H1 (cell line): ENCODE measurements at regions not wholly inside any gene's neighbourhood (a gene's known extent, or its start where the extent isn't known, plus 50 kb on each side); places are given as distances from the start of the nearest gene placed in this dataset.

Experiments used
- CTCF ChIA-PET: fragments of 300-600 bp; sonication (Branson Sonifier 250); formaldehyde crosslinking; loops from one replicate; lab custom pipeline; 2021; ENCODE audit not compliant: partially characterized antibody; lab: Charles Lee
- POLR2A ChIA-PET: fragments of 300-600 bp; sonication (Branson Sonifier 250); formaldehyde crosslinking; loops from one replicate; lab custom pipeline; 2021; ENCODE audit warnings: inconsistent platforms; ENCODE audit not compliant: partially characterized antibody; lab: Charles Lee
- DNase-seq, 2 experiments: peaks; one replicate each; pipeline versions ENCODE4 v3.0.0 to v3.0.0-alpha.2; 2010 to 2022; ENCODE audit warnings: low spot score in 2 of 2, low read depth in 1 of 2, mixed read lengths in 1 of 2
- FAIRE-seq: peaks from 2 replicates; lab custom pipeline; 2011; peaks lifted over from hg19 to GRCh38; lab: Jason Lieb, UNC
- H2AFZ ChIP-seq: 2 replicates; pipeline ENCODE4 v1.8.1; 2012; ENCODE audit warnings: low read length, inconsistent platforms
- H2AK5ac ChIP-seq: 2 replicates; pipeline ENCODE4 v1.6.1; 2013; ENCODE audit warnings: low read depth, low read length
- H2BK120ac ChIP-seq: replicated peaks from 2 replicates; pipeline ENCODE3; 2013; ENCODE audit warnings: low read depth, low read length, inconsistent platforms
- H2BK12ac ChIP-seq: 2 replicates; pipeline ENCODE4 v1.6.1; 2013; ENCODE audit warnings: low read depth, low read length
- H2BK15ac ChIP-seq: 2 replicates; pipeline ENCODE4 v1.6.1; 2013; ENCODE audit warnings: low read length
- H2BK20ac ChIP-seq: 2 replicates; pipeline ENCODE4 v1.6.1; 2013; ENCODE audit warnings: low read length
- H2BK5ac ChIP-seq: 2 replicates; pipeline ENCODE4 v1.6.1; 2013; ENCODE audit warnings: low read depth, low read length
- H3K14ac ChIP-seq: 2 replicates; pipeline ENCODE4 v1.6.1; 2013; ENCODE audit warnings: inconsistent platforms; ENCODE audit not compliant: insufficient read length
- H3K18ac ChIP-seq: 2 replicates; pipeline ENCODE4 v1.6.1; 2013; ENCODE audit warnings: low read length; ENCODE audit errors: extremely low read depth
- H3K23ac ChIP-seq: 2 replicates; pipeline ENCODE4 v1.6.1; 2013; ENCODE audit warnings: inconsistent platforms; ENCODE audit not compliant: insufficient read length
- H3K23me2 ChIP-seq: 2 replicates; pipeline ENCODE4 v1.6.1; 2013; ENCODE audit warnings: low read depth, low read length
- H3K27ac ChIP-seq: 2 replicates; pipeline ENCODE4 v1.6.1; 2011; ENCODE audit warnings: low read depth, low read length, inconsistent platforms
- H3K27me3 ChIP-seq, 4 experiments: replicated peaks in 1 of 4; 1 replicate in 1 of 4; 2 replicates in 3 of 4; pipeline versions ENCODE4 v1.6.1 to v1.8.1; 2011 to 2013; ENCODE audit warnings: low read length in 3 of 4, mild to moderate bottlenecking in 3 of 4, inconsistent platforms in 2 of 4, mixed read lengths in 2 of 4, moderate library complexity in 1 of 4; ENCODE audit not compliant: control insufficient read depth in 3 of 4, insufficient read depth in 3 of 4; ENCODE audit errors: extremely low read depth in 1 of 4
- H3K36me3 ChIP-seq, 4 experiments: 2 replicates each; pipeline versions ENCODE4 v1.6.1 to v1.8.1; 2011 to 2013; ENCODE audit warnings: mild to moderate bottlenecking in 4 of 4, low read length in 3 of 4, moderate library complexity in 2 of 4, control low read depth in 1 of 4, inconsistent platforms in 1 of 4; ENCODE audit not compliant: insufficient read depth in 4 of 4, control insufficient read depth in 2 of 4
- H3K4ac ChIP-seq: replicated peaks from 2 replicates; pipeline ENCODE3; 2013; ENCODE audit warnings: low read length, low read depth, mixed read lengths, inconsistent platforms; ENCODE audit not compliant: insufficient read length
- H3K4me1 ChIP-seq, 4 experiments: replicated peaks in 1 of 4; 1 replicate in 1 of 4; 2 replicates in 3 of 4; pipeline versions ENCODE4 v1.6.1 to v1.8.1; 2011 to 2013; ENCODE audit warnings: low read length in 3 of 4, inconsistent platforms in 2 of 4, mixed read lengths in 1 of 4; ENCODE audit not compliant: insufficient read depth in 4 of 4, control insufficient read depth in 3 of 4
- H3K4me2 ChIP-seq, 2 experiments: 2 replicates each; pipeline versions ENCODE4 v1.6.1 to v1.8.1; 2011 to 2013; ENCODE audit warnings: low read depth in 2 of 2, low read length in 2 of 2, control low read depth in 1 of 2, inconsistent platforms in 1 of 2, mild to moderate bottlenecking in 1 of 2; ENCODE audit not compliant: insufficient read depth in 1 of 2
- H3K4me3 ChIP-seq, 4 experiments: fragments of 200-600, 300-600 bp in 1 of 4; sonication (generic), shearing (Covaris generic), sonication (Bioruptor Twin) in 1 of 4; 2 replicates each; pipeline versions ENCODE4 v1.5.1 to v1.8.1; 2011 to 2016; ENCODE audit warnings: low read length in 4 of 4, low read depth in 3 of 4, control low read depth in 2 of 4, inconsistent platforms in 2 of 4, mild to moderate bottlenecking in 2 of 4, mixed read lengths in 1 of 4, moderate library complexity in 1 of 4; ENCODE audit not compliant: insufficient read depth in 2 of 4; ENCODE audit errors: extremely low read depth in 1 of 4
- H3K56ac ChIP-seq: replicated peaks from 2 replicates; pipeline ENCODE3; 2013; ENCODE audit warnings: low read depth, mild to moderate bottlenecking, mixed read lengths, low read length, inconsistent platforms; ENCODE audit not compliant: insufficient read length
- H3K79me1 ChIP-seq: 2 replicates; pipeline ENCODE4 v1.6.1; 2013; ENCODE audit warnings: low read depth, low read length, control low read depth
- H3K79me2 ChIP-seq, 2 experiments: 2 replicates each; pipeline versions ENCODE4 v1.6.1 to v1.8.1; 2012 to 2013; ENCODE audit warnings: low read length in 2 of 2, mild to moderate bottlenecking in 2 of 2, inconsistent platforms in 1 of 2; ENCODE audit not compliant: insufficient read depth in 2 of 2, control insufficient read depth in 1 of 2
- H3K9ac ChIP-seq, 4 experiments: replicated peaks in 1 of 4; 1 replicate in 1 of 4; 2 replicates in 3 of 4; pipeline versions ENCODE4 v1.6.1 to v1.8.1; 2011 to 2013; ENCODE audit warnings: low read depth in 3 of 4, low read length in 3 of 4, control low read depth in 2 of 4, mild to moderate bottlenecking in 2 of 4, moderate library complexity in 2 of 4, inconsistent platforms in 1 of 4; ENCODE audit errors: extremely low read depth in 1 of 4
- H3K9me3 ChIP-seq, 2 experiments: 2 replicates each; pipeline versions ENCODE4 v1.6.1 to v1.8.1; 2012 to 2013; ENCODE audit warnings: mild to moderate bottlenecking in 2 of 2, moderate library complexity in 2 of 2, control low read depth in 1 of 2, inconsistent platforms in 1 of 2, low read depth in 1 of 2, low read length in 1 of 2, mixed read lengths in 1 of 2; ENCODE audit not compliant: insufficient read depth in 2 of 2
- H4K20me1 ChIP-seq, 2 experiments: replicated peaks in 1 of 2; 2 replicates each; pipeline versions ENCODE3 to v1.8.1; 2011 to 2013; ENCODE audit warnings: inconsistent platforms in 2 of 2, low read length in 2 of 2, mild to moderate bottlenecking in 1 of 2; ENCODE audit not compliant: insufficient read depth in 2 of 2, control insufficient read depth in 1 of 2
- H4K5ac ChIP-seq: 2 replicates; pipeline ENCODE4 v1.6.1; 2013; ENCODE audit warnings: low read length, low read depth, mixed read lengths, inconsistent platforms; ENCODE audit not compliant: insufficient read length
- H4K8ac ChIP-seq: 2 replicates; pipeline ENCODE4 v1.8.0; 2013; ENCODE audit warnings: mild to moderate bottlenecking, moderate library complexity, low read length, inconsistent platforms; ENCODE audit not compliant: insufficient read depth; ENCODE audit errors: extremely low read depth
- H4K91ac ChIP-seq: replicated peaks from 2 replicates; pipeline ENCODE3; 2013; ENCODE audit warnings: low read length, mixed read lengths, inconsistent platforms; ENCODE audit not compliant: insufficient read length
- CTBP2 ChIP-seq: IDR thresholded peaks from 2 replicates; pipeline ENCODE4 v1.7.0; 2011; ENCODE audit warnings: borderline replicate concordance, mild to moderate bottlenecking, moderate library complexity, mixed read lengths, low read length; ENCODE audit not compliant: insufficient read depth, insufficient read length
- POLR2AphosphoS5 ChIP-seq: IDR thresholded peaks from 2 replicates; pipeline ENCODE4 v1.6.1; 2011; ENCODE audit warnings: low read depth, low read length
- SIRT6 ChIP-seq: IDR thresholded peaks from one replicate; pipeline ENCODE4 v1.7.1; 2012; ENCODE audit warnings: low read length, inconsistent platforms
- WGBS, 2 experiments: shearing (Covaris generic) in 1 of 2; methylation state at CpG; one replicate each; pipeline versions ENCODE4 v1.1.6 to v1.1.7; 2013 to 2015; ENCODE audit warnings: low lambda C conversion rate in 2 of 2, mixed read lengths in 2 of 2, inconsistent platforms in 1 of 2, low coverage in 1 of 2, missing lambda C conversion rate in 1 of 2; ENCODE audit not compliant: insufficient replicate concordance in 2 of 2, insufficient coverage in 1 of 2, insufficient read length in 1 of 2; ENCODE audit errors: extremely low coverage in 1 of 2, missing lambda C conversion rate in 1 of 2; 5-methylcytosine and 5-hydroxymethylcytosine counted together

DNA sequence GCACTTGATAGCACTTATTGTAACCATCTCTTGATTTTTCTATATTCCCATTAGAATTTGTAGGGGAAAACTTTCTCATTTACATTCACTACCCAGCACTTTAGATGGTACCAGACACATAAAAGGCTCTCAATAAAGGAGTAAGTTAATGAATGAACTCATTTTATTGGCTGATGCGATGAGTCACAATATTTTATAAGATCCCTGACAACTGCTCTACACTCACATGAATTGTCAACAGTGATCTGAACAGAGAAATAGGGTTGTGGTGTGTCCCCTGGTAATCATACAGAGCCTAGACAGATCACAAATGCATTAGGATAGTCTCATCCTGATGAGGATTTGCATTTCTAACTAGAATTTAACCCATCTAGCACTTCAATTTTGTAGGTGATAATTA is 567.6 kb upstream of the ARPP21 start:
- WGBS, 2 experiments, result 91% methylated on average over 1 of the region's 1 CpG; no CpG with 5 or more reads in 1 of the 2 experiments
- DNase-seq (no peak), FAIRE-seq (no peak)
- Histone ChIP-seq H3K14ac (no peak overlapping the region), H4K8ac (no peak overlapping the region), H3K27me3 (no peaks in the 10 kb centered on the region), H2BK12ac (no peak overlapping the region), H3K9ac (no peak overlapping the region), H4K5ac (no peak overlapping the region), H3K4me3 (no peak overlapping the region), H3K79me2 (no peaks in the 10 kb centered on the region), H3K23me2 (no peaks in the 10 kb centered on the region), H2AFZ (no peak overlapping the region), H2BK120ac (no peak overlapping the region), H2BK15ac (no peak overlapping the region), H3K36me3 (no peaks in the 10 kb centered on the region), H4K91ac (no peak overlapping the region), H3K4ac (no peak overlapping the region), H3K79me1 (no peaks in the 10 kb centered on the region), H4K20me1 (no peaks in the 10 kb centered on the region), H2BK5ac (no peak overlapping the region), H2BK20ac (no peak overlapping the region), H2AK5ac (no peak overlapping the region), H3K4me1 (no peaks in the 10 kb centered on the region), H3K27ac (no peak overlapping the region), H3K4me2 (no peak overlapping the region), H3K56ac (no peak overlapping the region), H3K18ac (no peak overlapping the region), H3K23ac (no peak overlapping the region), H3K9me3 (no peaks in the 10 kb centered on the region)
- ChIA-PET POLR2A (no interaction called here), CTCF (no interaction called here)
- no peak for TF ChIP-seq SIRT6
- TF ChIP-seq POLR2AphosphoS5, result no peak
- no peak for TF ChIP-seq CTBP2
